OCI-LY7 (cell line): ENCODE measurements at regions not wholly inside any gene's neighbourhood (a gene's known extent, or its start where the extent isn't known, plus 50 kb on each side); places are given as distances from the start of the nearest gene placed in this dataset.

ENCODE experiments used
- BruUV-seq: library from RNA; stranded (reverse); fragments of 400-500 nt; replicated peaks from 2 replicates; lab custom pipeline; 2021; lab: Mats Ljungman, UMichigan
- CTCF ChIA-PET: fragments of 300-600 bp; sonication (Branson Sonifier 250); formaldehyde crosslinking; loops from one replicate; lab custom pipeline; 2022; ENCODE audit warnings: antibody characterized with exemption; ENCODE audit not compliant: unreplicated experiment; lab: Charles Lee
- POLR2A ChIA-PET: fragments of 300-600 bp; sonication (Branson Sonifier 250); formaldehyde crosslinking; loops from one replicate; lab custom pipeline; 2022; ENCODE audit warnings: antibody characterized with exemption; lab: Charles Lee
- DNase-seq: peaks from one replicate; pipeline ENCODE4 v3.0.0-alpha.2; 2015; ENCODE audit warnings: low spot score
- H2AFZ ChIP-seq: fragments of 200-600 bp; sonication (generic), shearing (Covaris generic); 2 replicates; pipeline ENCODE4 v1.6.1; 2014; ENCODE audit warnings: mild to moderate bottlenecking, antibody characterized with exemption, low read length, moderate library complexity
- H3K27ac ChIP-seq: fragments of 200-600 bp; sonication (generic); 2 replicates; pipeline ENCODE4 v1.5.1; 2014; ENCODE audit warnings: mixed run types, low read depth, mild to moderate bottlenecking, moderate library complexity, low read length, inconsistent platforms; ENCODE audit not compliant: poor library complexity, severe bottlenecking
- H3K36me3 ChIP-seq: fragments of 200-600 bp; sonication (generic); 2 replicates; pipeline ENCODE4 v1.6.1; 2014; ENCODE audit warnings: mild to moderate bottlenecking, antibody characterized with exemption, low read length, moderate library complexity, mixed read lengths; ENCODE audit not compliant: insufficient read depth
- H3K4me1 ChIP-seq: fragments of 200-600 bp; sonication (generic); 2 replicates; pipeline ENCODE4 v1.5.1; 2014; ENCODE audit warnings: mild to moderate bottlenecking, low read length; ENCODE audit not compliant: insufficient read depth, poor library complexity, severe bottlenecking
- H3K4me2 ChIP-seq: fragments of 200-600 bp; sonication (generic); 2 replicates; pipeline ENCODE4 v1.6.1; 2014; ENCODE audit warnings: mild to moderate bottlenecking, low read length
- H3K4me3 ChIP-seq: fragments of 200-600 bp; sonication (generic); 2 replicates; pipeline ENCODE4 v1.5.1; 2014; ENCODE audit warnings: mild to moderate bottlenecking, low read depth, low read length; ENCODE audit not compliant: poor library complexity, severe bottlenecking
- H3K79me2 ChIP-seq: fragments of 200-600 bp; sonication (generic); 2 replicates; pipeline ENCODE4 v1.6.1; 2016; ENCODE audit warnings: low read depth, mild to moderate bottlenecking, low read length, moderate library complexity, mixed read lengths; ENCODE audit not compliant: insufficient read depth
- H3K9me2 ChIP-seq: fragments of 200-600 bp; sonication (generic); 2 replicates; pipeline ENCODE4 v1.6.1; 2016; ENCODE audit warnings: mild to moderate bottlenecking, low read length, mixed read lengths; ENCODE audit not compliant: insufficient read depth
- H3K9me3 ChIP-seq: fragments of 200-600 bp; sonication (generic); 2 replicates; pipeline ENCODE4 v1.6.1; 2014; ENCODE audit warnings: mild to moderate bottlenecking, mixed run types, low read length, mixed read lengths
- H4K20me1 ChIP-seq: fragments of 200-600 bp; sonication (generic); 2 replicates; pipeline ENCODE4 v1.6.1; 2014; ENCODE audit warnings: mild to moderate bottlenecking, antibody characterized with exemption, low read length, moderate library complexity, mixed read lengths; ENCODE audit not compliant: insufficient read depth
- CTCF ChIP-seq: fragments of 200-600 bp; sonication (generic); conservative IDR thresholded peaks from 2 replicates; pipeline ENCODE4 v1.5.1; 2014; ENCODE audit warnings: mild to moderate bottlenecking, antibody characterized with exemption, low read length, moderate library complexity, mixed read lengths
- EZH2phosphoT487 ChIP-seq: fragments of 200-600 bp; sonication (generic); IDR thresholded peaks from 2 replicates; pipeline ENCODE4 v1.6.1; 2018; ENCODE audit warnings: low read depth, borderline replicate concordance, mild to moderate bottlenecking, mixed run types, antibody characterized with exemption, low read length, moderate library complexity, mixed read lengths
- intact Hi-C: fragments of 100-400 bp; cut with micrococcal nuclease; formaldehyde crosslinking; loops from one replicate; pipeline ENCODE4 v1.10.0; 2022; ENCODE audit not compliant: unreplicated experiment

- Histone ChIP-seq H3K9me3 (no peaks in the 10 kb centered on the region), H3K9me2 (no peaks in the 10 kb centered on the region), H3K27ac (no peak overlapping the region), H3K79me2 (no peaks in the 10 kb centered on the region), H3K4me3 (no peak overlapping the region), H2AFZ (no peak overlapping the region), H3K36me3 (no peaks in the 10 kb centered on the region), H3K4me1 (no peaks in the 10 kb centered on the region), H3K4me2 (no peak overlapping the region), H4K20me1 (no peaks in the 10 kb centered on the region)
- DNase-seq, result no peak
- intact Hi-C loops, result no loop called here
- BruUV-seq, result no TSS peak
- ChIA-PET CTCF (no interaction called here), POLR2A (no interaction called here)
- TF ChIP-seq CTCF (no peak), EZH2phosphoT487 (no peak)
Measured at GRCh38 chr17:33797181-33797580, 457.9 kb upstream of the CCL2 start.

GRCh38 chr17:33798308-33798707 is 456.8 kb upstream of the CCL2 start:
- no peak overlapping the region for H3K27ac ChIP-seq
- H3K9me3 ChIP-seq, result no peaks in the 10 kb centered on the region
- no peaks in the 10 kb centered on the region for H3K9me2 ChIP-seq
- H3K4me1 ChIP-seq, result no peaks in the 10 kb centered on the region
- no peaks in the 10 kb centered on the region for H3K36me3 ChIP-seq
- intact Hi-C loops, result no loop called here
- H3K4me2 ChIP-seq, result no peak overlapping the region
- no peak overlapping the region for H2AFZ ChIP-seq
- H3K79me2 ChIP-seq, result no peaks in the 10 kb centered on the region
- DNase-seq, result no peak
- TF ChIP-seq EZH2phosphoT487, result no peak
- no peak for TF ChIP-seq CTCF
- ChIA-PET POLR2A (no interaction called here), CTCF (no interaction called here)
- no peaks in the 10 kb centered on the region for H4K20me1 ChIP-seq
- no peak overlapping the region for H3K4me3 ChIP-seq
- BruUV-seq, result no TSS peak

GRCh38 chr17:33802349-33803198 is 452.5 kb upstream of the CCL2 start:
- no peak for DNase-seq
- Histone ChIP-seq H3K4me3 (no peak overlapping the region), H3K36me3 (no peaks in the 10 kb centered on the region), H3K4me2 (no peak overlapping the region), H3K4me1 (no peaks in the 10 kb centered on the region), H3K27ac (no peak overlapping the region), H4K20me1 (no peaks in the 10 kb centered on the region), H3K9me3 (no peaks in the 10 kb centered on the region), H3K79me2 (no peaks in the 10 kb centered on the region), H3K9me2 (no peaks in the 10 kb centered on the region), H2AFZ (no peak overlapping the region)
- no TSS peak for BruUV-seq
- POLR2A ChIA-PET, result interaction anchor here (0.7 kb wide), 1 partner anchor 22 kb away, joined by 3 read pairs; no protein-coding TSS in a partner anchor
- CTCF ChIA-PET, result no interaction called here
- intact Hi-C loops, result no loop called here
- no peak for TF ChIP-seq CTCF
- TF ChIP-seq EZH2phosphoT487, result no peak
